GM21515 (cell line): ENCODE measurements at regions not wholly inside any gene's neighbourhood (a gene's known extent, or its start where the extent isn't known, plus 50 kb on each side); places are given as distances from the start of the nearest gene placed in this dataset.
"Not testable (repeated sequence)": the region's sequence is repeated elsewhere in the genome, so short reads cannot be mapped to it uniquely, and the experiment has no call there.

Experiments used
- ATAC-seq: cut with Tn5 transposase; IDR thresholded peaks from one replicate; pipeline ENCODE4 v1.9.1; 2021; ENCODE audit not compliant: unreplicated experiment

DNA sequence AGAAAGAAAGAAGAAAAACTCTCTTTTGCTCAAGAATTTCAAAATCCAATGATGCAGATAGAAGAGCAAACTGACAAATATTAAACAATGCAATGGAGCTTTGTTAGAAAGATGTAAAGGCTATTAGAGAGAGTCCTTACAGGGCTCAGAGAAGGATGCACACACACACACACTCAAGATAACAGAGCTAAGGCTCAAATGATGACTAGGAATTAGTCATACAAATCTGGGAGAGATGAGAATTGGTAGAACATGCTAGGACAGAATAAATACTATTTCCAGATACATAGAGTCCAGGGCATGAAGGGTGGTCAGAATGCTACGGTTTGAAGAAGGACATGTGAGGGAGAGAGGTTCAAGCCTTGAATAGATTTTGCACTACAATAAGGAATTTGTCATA is 650.1 kb upstream of the MDGA2 start:
- ATAC-seq, result no peak

- no peak for ATAC-seq
Measured at GRCh38 chr14:48323665-48324064, 648.3 kb upstream of the MDGA2 start.

DNA sequence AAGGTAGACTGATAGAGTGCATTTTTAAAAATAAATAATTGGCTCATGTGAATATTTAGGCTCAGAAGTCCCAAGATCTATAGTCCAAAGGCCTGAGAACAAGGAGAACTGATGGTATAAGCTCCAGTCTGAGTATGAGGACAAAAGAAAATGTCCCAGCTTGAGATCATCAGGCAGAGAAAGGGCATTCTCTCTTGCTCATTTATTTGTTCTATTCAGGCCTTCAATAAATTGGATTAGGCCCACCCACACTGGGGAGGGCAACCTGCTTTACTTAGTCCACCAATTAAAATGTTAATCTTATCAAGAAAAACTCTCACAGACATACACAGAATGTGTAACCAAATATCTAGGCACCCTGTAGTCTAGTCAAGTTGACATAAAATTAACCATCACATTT is 644.4 kb upstream of the MDGA2 start:
- no peak for ATAC-seq

- ATAC-seq, result no peak
Measured at GRCh38 chr14:48304729-48305128, 629.3 kb upstream of the MDGA2 start.

DNA sequence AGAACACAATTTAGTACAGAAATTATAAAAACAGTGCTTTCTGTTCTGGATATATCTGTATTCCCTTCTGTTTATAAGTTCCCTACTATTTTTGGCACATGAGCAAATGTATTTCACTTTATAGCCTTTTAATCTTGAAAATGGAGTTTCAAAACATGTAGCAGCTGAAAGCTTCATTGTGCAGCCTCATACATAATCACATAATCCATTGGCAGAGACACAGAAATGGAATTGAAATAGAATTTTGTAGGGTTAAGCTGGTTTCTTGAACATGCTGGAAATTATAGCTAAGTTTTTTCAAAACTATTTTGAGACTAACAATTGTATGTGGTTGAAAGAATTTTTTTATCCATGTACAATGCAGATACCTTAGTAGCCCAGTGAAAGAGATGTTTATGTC is 614.3 kb upstream of the MDGA2 start:
- ATAC-seq, result no peak

- ATAC-seq, result not testable (repeated sequence)
Measured at GRCh38 chr14:48285217-48285616, 609.8 kb upstream of the MDGA2 start.

- ATAC-seq, result no peak
Measured at GRCh38 chr14:48275301-48275700, 599.9 kb upstream of the MDGA2 start.

GRCh38 chr14:48274826-48275225 is 599.4 kb upstream of the MDGA2 start:
- ATAC-seq, result no peak

DNA sequence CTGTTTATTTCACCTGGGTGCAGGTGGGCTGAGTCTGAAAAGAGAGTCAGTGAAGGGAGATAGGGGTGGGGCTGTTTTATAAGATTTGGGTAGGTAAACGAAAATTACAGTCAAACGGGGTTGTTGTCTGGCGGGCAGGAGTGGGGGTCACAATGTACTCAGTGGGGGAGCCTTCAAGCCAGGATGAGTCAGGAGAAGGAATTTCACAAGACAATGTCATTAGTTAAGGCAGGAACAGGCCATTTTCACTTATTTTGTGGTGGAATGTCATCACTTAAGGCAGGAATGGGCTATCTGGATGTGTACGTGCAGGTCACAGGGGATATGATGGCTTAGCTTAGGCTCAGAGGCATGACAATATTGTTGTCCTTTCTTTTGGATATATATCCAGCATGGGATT is 592.5 kb upstream of the MDGA2 start:
- ATAC-seq, result not testable (repeated sequence)

DNA sequence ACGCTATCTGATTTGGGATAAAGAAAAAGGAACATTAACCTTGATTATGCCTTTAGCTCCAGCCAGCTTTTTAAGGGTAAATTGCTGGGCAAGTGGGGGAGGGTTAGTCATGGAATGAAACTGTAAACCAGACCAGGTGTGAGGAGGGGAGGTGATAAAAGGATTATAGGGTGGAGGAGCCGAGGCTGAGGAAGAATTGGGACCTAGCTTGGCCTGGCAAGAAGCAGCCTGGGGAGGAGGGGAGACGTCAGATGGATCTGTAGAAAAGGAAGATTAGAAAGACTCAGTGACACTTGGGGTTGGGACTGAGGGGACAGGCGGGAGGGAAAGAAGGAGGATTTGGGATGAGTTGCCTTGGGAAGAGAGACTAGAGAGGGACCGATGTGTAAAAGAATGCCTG is 590.8 kb upstream of the MDGA2 start:
- not testable (repeated sequence) for ATAC-seq

GRCh38 chr14:48261436-48261835 is 586.0 kb upstream of the MDGA2 start:
- no peak for ATAC-seq

DNA sequence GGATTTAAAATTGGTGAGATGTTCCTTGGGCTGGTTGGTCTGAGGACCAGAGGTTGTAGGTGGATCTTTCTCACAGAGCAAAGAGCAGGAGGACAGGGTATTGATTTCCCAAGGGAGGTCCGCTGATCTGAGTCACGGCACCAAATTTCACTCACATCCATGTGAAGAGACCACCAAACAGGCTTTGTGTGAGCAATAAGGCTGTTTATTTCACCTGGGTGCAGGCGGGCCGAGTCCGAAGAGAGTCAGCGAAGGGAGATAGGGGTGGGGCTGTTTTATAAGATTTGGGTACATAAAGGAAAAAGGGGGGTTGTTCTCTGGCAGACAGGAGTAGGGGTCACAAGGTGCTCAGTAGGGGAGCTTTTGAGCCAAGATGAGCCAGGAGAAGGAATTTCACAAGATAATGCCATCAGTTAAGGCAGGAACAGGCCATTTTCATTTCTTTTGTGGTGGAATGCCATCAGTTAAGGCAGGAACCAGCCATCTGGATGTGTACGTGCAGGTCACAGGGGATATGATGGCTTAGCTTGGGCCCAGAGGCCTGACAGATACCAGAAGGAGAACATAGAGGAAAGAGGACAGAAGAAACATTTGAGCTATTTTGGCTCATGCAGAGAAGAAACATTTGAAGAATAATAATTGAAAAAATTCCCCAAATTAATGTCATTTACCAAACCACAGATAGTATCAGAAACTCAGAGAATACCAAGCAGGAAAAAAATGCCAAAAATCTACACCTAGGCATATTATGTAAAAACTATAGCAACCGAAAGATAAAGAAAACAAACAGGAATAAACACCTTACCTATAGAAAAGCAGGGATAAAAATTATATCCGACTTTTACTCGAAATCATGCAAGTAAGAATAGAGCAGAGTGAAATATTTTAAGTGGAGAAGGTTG is 585.2 kb upstream of the MDGA2 start:
- ATAC-seq, result not testable (repeated sequence)

DNA sequence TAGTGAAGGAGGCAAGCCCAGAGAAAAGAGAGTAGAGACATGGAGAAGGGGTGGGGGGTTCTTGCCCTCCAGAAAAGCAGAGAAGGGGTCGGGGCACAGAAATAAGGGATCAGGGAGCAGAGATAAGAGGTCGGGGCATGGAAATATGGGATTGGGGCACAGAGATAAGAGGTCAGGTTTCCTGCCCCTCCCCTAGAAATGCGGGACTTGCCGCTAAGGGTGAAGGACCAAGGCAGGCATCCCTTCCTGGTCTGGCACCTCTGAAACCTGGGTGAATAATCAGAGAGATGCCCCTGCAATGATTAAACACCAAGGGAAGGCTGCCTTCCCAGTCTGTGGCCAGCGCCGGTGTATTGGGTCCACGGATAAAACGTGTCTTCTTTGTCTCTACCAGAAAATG is 584.5 kb upstream of the MDGA2 start:
- ATAC-seq, result not testable (repeated sequence)

DNA sequence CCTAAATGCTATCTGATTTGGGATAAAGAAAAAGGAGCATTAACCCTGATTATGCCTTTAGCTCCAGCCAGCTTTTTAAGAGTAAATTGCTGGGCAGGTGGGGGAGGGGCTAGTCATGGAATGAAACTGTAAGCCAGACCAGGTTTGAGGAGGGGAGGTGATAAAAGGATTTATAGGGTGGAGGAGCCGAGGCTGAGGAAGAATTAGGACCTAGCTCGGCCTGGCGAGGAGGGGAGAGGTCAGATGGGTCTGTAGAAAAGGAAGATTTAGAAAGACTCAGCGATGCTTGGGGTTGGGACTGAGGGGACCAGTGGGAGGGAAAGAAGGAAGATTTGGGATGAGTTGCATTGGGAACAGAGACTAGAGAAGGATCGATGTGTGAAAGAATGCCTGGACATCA is 583.8 kb upstream of the MDGA2 start:
- ATAC-seq, result not testable (repeated sequence)

DNA sequence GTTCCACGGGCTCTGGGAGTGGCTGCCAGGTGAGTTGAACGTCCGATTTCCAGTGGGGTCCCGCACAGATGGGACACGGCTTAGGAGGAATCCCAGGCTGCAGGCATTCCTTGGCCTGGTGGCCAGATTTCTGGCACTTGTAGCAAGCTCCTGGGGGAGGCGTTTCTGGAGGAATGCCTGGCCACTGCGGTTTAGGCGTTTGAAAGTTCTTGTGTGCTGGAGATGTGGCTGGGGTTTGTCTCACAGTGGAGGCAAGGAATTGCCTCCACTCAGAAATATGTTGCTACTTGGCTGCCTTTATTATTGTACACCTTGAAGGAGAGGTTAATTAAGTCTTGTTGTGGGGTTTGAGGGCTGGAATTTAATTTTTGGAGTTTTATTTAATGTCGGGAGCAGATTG is 583.3 kb upstream of the MDGA2 start:
- not testable (repeated sequence) for ATAC-seq

- ATAC-seq, result no peak
Measured at GRCh38 chr14:48253020-48253419, 577.6 kb upstream of the MDGA2 start.

- no peak for ATAC-seq
Measured at GRCh38 chr14:48251290-48251689, 575.9 kb upstream of the MDGA2 start.

GRCh38 chr14:48250575-48250974 is 575.2 kb upstream of the MDGA2 start:
- ATAC-seq, result no peak

- ATAC-seq, result no peak
Measured at GRCh38 chr14:48247977-48248376, 572.6 kb upstream of the MDGA2 start.

- ATAC-seq, result no peak
Measured at GRCh38 chr14:48243900-48244299, 568.5 kb upstream of the MDGA2 start.

DNA sequence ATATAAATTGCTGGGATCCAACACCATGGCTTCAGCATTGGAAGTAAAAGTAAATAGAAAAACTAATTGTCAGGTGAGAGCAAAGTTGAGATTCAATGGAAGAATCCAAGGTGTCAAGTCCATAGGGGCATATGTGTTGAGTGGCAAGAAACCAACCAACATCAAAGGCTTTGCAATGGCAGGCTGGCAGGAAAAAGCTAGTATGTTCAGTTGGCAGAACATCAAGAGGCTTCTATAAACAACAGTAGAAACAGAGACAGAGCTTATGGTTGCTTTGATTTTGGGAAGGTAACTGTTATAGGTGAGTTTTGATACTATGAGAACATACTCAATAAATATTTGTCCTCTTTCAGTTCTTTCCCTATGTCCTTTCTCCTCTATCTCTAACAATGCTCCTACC is 553.7 kb upstream of the MDGA2 start:
- ATAC-seq, result no peak

- ATAC-seq, result no peak
Measured at GRCh38 chr14:48193893-48194292, 518.5 kb upstream of the MDGA2 start.

- not testable (repeated sequence) for ATAC-seq
Measured at GRCh38 chr14:48149624-48150023, 474.2 kb upstream of the MDGA2 start.
